H1 (cell line): ENCODE measurements at regions not wholly inside any gene's neighbourhood (a gene's known extent, or its start where the extent isn't known, plus 50 kb on each side); places are given as distances from the start of the nearest gene placed in this dataset.
"Not testable (repeated sequence)": the region's sequence is repeated elsewhere in the genome, so short reads cannot be mapped to it uniquely, and the experiment has no call there.

Experiments
- CTCF ChIA-PET: fragments of 300-600 bp; sonication (Branson Sonifier 250); formaldehyde crosslinking; loops from one replicate; lab custom pipeline; 2021; ENCODE audit not compliant: partially characterized antibody; lab: Charles Lee
- POLR2A ChIA-PET: fragments of 300-600 bp; sonication (Branson Sonifier 250); formaldehyde crosslinking; loops from one replicate; lab custom pipeline; 2021; ENCODE audit warnings: inconsistent platforms; ENCODE audit not compliant: partially characterized antibody; lab: Charles Lee
- DNase-seq, 2 experiments: peaks; one replicate each; pipeline versions ENCODE4 v3.0.0 to v3.0.0-alpha.2; 2010 to 2022; ENCODE audit warnings: low spot score in 2 of 2, low read depth in 1 of 2, mixed read lengths in 1 of 2
- FAIRE-seq: peaks from 2 replicates; lab custom pipeline; 2011; peaks lifted over from hg19 to GRCh38; lab: Jason Lieb, UNC
- H2AFZ ChIP-seq: 2 replicates; pipeline ENCODE4 v1.8.1; 2012; ENCODE audit warnings: low read length, inconsistent platforms
- H2AK5ac ChIP-seq: 2 replicates; pipeline ENCODE4 v1.6.1; 2013; ENCODE audit warnings: low read depth, low read length
- H2BK120ac ChIP-seq: replicated peaks from 2 replicates; pipeline ENCODE3; 2013; ENCODE audit warnings: low read depth, low read length, inconsistent platforms
- H2BK12ac ChIP-seq: 2 replicates; pipeline ENCODE4 v1.6.1; 2013; ENCODE audit warnings: low read depth, low read length
- H2BK15ac ChIP-seq: 2 replicates; pipeline ENCODE4 v1.6.1; 2013; ENCODE audit warnings: low read length
- H2BK20ac ChIP-seq: 2 replicates; pipeline ENCODE4 v1.6.1; 2013; ENCODE audit warnings: low read length
- H2BK5ac ChIP-seq: 2 replicates; pipeline ENCODE4 v1.6.1; 2013; ENCODE audit warnings: low read depth, low read length
- H3K14ac ChIP-seq: 2 replicates; pipeline ENCODE4 v1.6.1; 2013; ENCODE audit warnings: inconsistent platforms; ENCODE audit not compliant: insufficient read length
- H3K18ac ChIP-seq: 2 replicates; pipeline ENCODE4 v1.6.1; 2013; ENCODE audit warnings: low read length; ENCODE audit errors: extremely low read depth
- H3K23ac ChIP-seq: 2 replicates; pipeline ENCODE4 v1.6.1; 2013; ENCODE audit warnings: inconsistent platforms; ENCODE audit not compliant: insufficient read length
- H3K23me2 ChIP-seq: 2 replicates; pipeline ENCODE4 v1.6.1; 2013; ENCODE audit warnings: low read depth, low read length
- H3K27ac ChIP-seq: 2 replicates; pipeline ENCODE4 v1.6.1; 2011; ENCODE audit warnings: low read depth, low read length, inconsistent platforms
- H3K27me3 ChIP-seq, 4 experiments: replicated peaks in 1 of 4; 1 replicate in 1 of 4; 2 replicates in 3 of 4; pipeline versions ENCODE4 v1.6.1 to v1.8.1; 2011 to 2013; ENCODE audit warnings: low read length in 3 of 4, mild to moderate bottlenecking in 3 of 4, inconsistent platforms in 2 of 4, mixed read lengths in 2 of 4, moderate library complexity in 1 of 4; ENCODE audit not compliant: control insufficient read depth in 3 of 4, insufficient read depth in 3 of 4; ENCODE audit errors: extremely low read depth in 1 of 4
- H3K36me3 ChIP-seq, 4 experiments: 2 replicates each; pipeline versions ENCODE4 v1.6.1 to v1.8.1; 2011 to 2013; ENCODE audit warnings: mild to moderate bottlenecking in 4 of 4, low read length in 3 of 4, moderate library complexity in 2 of 4, control low read depth in 1 of 4, inconsistent platforms in 1 of 4; ENCODE audit not compliant: insufficient read depth in 4 of 4, control insufficient read depth in 2 of 4
- H3K4ac ChIP-seq: replicated peaks from 2 replicates; pipeline ENCODE3; 2013; ENCODE audit warnings: low read length, low read depth, mixed read lengths, inconsistent platforms; ENCODE audit not compliant: insufficient read length
- H3K4me1 ChIP-seq, 4 experiments: replicated peaks in 1 of 4; 1 replicate in 1 of 4; 2 replicates in 3 of 4; pipeline versions ENCODE4 v1.6.1 to v1.8.1; 2011 to 2013; ENCODE audit warnings: low read length in 3 of 4, inconsistent platforms in 2 of 4, mixed read lengths in 1 of 4; ENCODE audit not compliant: insufficient read depth in 4 of 4, control insufficient read depth in 3 of 4
- H3K4me2 ChIP-seq, 2 experiments: 2 replicates each; pipeline versions ENCODE4 v1.6.1 to v1.8.1; 2011 to 2013; ENCODE audit warnings: low read depth in 2 of 2, low read length in 2 of 2, control low read depth in 1 of 2, inconsistent platforms in 1 of 2, mild to moderate bottlenecking in 1 of 2; ENCODE audit not compliant: insufficient read depth in 1 of 2
- H3K4me3 ChIP-seq, 4 experiments: fragments of 200-600, 300-600 bp in 1 of 4; sonication (generic), shearing (Covaris generic), sonication (Bioruptor Twin) in 1 of 4; 2 replicates each; pipeline versions ENCODE4 v1.5.1 to v1.8.1; 2011 to 2016; ENCODE audit warnings: low read length in 4 of 4, low read depth in 3 of 4, control low read depth in 2 of 4, inconsistent platforms in 2 of 4, mild to moderate bottlenecking in 2 of 4, mixed read lengths in 1 of 4, moderate library complexity in 1 of 4; ENCODE audit not compliant: insufficient read depth in 2 of 4; ENCODE audit errors: extremely low read depth in 1 of 4
- H3K56ac ChIP-seq: replicated peaks from 2 replicates; pipeline ENCODE3; 2013; ENCODE audit warnings: low read depth, mild to moderate bottlenecking, mixed read lengths, low read length, inconsistent platforms; ENCODE audit not compliant: insufficient read length
- H3K79me1 ChIP-seq: 2 replicates; pipeline ENCODE4 v1.6.1; 2013; ENCODE audit warnings: low read depth, low read length, control low read depth
- H3K79me2 ChIP-seq, 2 experiments: 2 replicates each; pipeline versions ENCODE4 v1.6.1 to v1.8.1; 2012 to 2013; ENCODE audit warnings: low read length in 2 of 2, mild to moderate bottlenecking in 2 of 2, inconsistent platforms in 1 of 2; ENCODE audit not compliant: insufficient read depth in 2 of 2, control insufficient read depth in 1 of 2
- H3K9ac ChIP-seq, 4 experiments: replicated peaks in 1 of 4; 1 replicate in 1 of 4; 2 replicates in 3 of 4; pipeline versions ENCODE4 v1.6.1 to v1.8.1; 2011 to 2013; ENCODE audit warnings: low read depth in 3 of 4, low read length in 3 of 4, control low read depth in 2 of 4, mild to moderate bottlenecking in 2 of 4, moderate library complexity in 2 of 4, inconsistent platforms in 1 of 4; ENCODE audit errors: extremely low read depth in 1 of 4
- H3K9me3 ChIP-seq, 2 experiments: 2 replicates each; pipeline versions ENCODE4 v1.6.1 to v1.8.1; 2012 to 2013; ENCODE audit warnings: mild to moderate bottlenecking in 2 of 2, moderate library complexity in 2 of 2, control low read depth in 1 of 2, inconsistent platforms in 1 of 2, low read depth in 1 of 2, low read length in 1 of 2, mixed read lengths in 1 of 2; ENCODE audit not compliant: insufficient read depth in 2 of 2
- H4K20me1 ChIP-seq, 2 experiments: replicated peaks in 1 of 2; 2 replicates each; pipeline versions ENCODE3 to v1.8.1; 2011 to 2013; ENCODE audit warnings: inconsistent platforms in 2 of 2, low read length in 2 of 2, mild to moderate bottlenecking in 1 of 2; ENCODE audit not compliant: insufficient read depth in 2 of 2, control insufficient read depth in 1 of 2
- H4K5ac ChIP-seq: 2 replicates; pipeline ENCODE4 v1.6.1; 2013; ENCODE audit warnings: low read length, low read depth, mixed read lengths, inconsistent platforms; ENCODE audit not compliant: insufficient read length
- H4K8ac ChIP-seq: 2 replicates; pipeline ENCODE4 v1.8.0; 2013; ENCODE audit warnings: mild to moderate bottlenecking, moderate library complexity, low read length, inconsistent platforms; ENCODE audit not compliant: insufficient read depth; ENCODE audit errors: extremely low read depth
- H4K91ac ChIP-seq: replicated peaks from 2 replicates; pipeline ENCODE3; 2013; ENCODE audit warnings: low read length, mixed read lengths, inconsistent platforms; ENCODE audit not compliant: insufficient read length
- CTCF ChIP-seq, 3 experiments: IDR thresholded peaks; 1 replicate in 2 of 3; 2 replicates in 1 of 3; pipeline versions ENCODE4 v1.5.1 to v1.6.1; 2011; ENCODE audit warnings: low read length in 3 of 3, mild to moderate bottlenecking in 3 of 3, inconsistent platforms in 2 of 3, low read depth in 1 of 3, moderate library complexity in 1 of 3; ENCODE audit not compliant: insufficient read depth in 1 of 3; ENCODE audit errors: control extremely low read depth in 1 of 3
- WGBS, 2 experiments: shearing (Covaris generic) in 1 of 2; methylation state at CpG; one replicate each; pipeline versions ENCODE4 v1.1.6 to v1.1.7; 2013 to 2015; ENCODE audit warnings: low lambda C conversion rate in 2 of 2, mixed read lengths in 2 of 2, inconsistent platforms in 1 of 2, low coverage in 1 of 2, missing lambda C conversion rate in 1 of 2; ENCODE audit not compliant: insufficient replicate concordance in 2 of 2, insufficient coverage in 1 of 2, insufficient read length in 1 of 2; ENCODE audit errors: extremely low coverage in 1 of 2, missing lambda C conversion rate in 1 of 2; 5-methylcytosine and 5-hydroxymethylcytosine counted together

DNA sequence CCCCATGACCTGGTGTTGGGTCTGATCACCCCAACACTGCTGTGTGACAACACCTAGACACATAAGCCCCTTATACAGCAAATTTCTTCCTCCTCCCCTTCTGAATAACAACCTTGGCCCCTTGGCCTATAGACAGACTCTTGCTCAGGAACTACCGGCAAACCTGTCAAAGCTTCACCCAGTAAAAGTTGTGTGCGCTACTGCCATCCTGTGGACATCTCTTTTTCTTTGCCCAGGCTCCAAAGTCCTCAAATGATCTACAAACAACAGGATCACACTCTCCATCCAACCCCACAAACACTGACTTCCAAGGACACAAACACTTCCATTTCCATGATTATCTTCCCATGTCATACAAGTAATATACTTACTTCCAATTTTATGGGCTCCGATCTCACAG lies 1265.8 kb downstream of the RPIA start:
- H3K4ac ChIP-seq, H3K27ac ChIP-seq, H3K4me1 ChIP-seq, H3K9me3 ChIP-seq, DNase-seq, CTCF ChIA-PET, H2BK15ac ChIP-seq, H4K8ac ChIP-seq, H3K27me3 ChIP-seq, H3K4me2 ChIP-seq, H2BK20ac ChIP-seq, H3K79me2 ChIP-seq, FAIRE-seq, H2BK12ac ChIP-seq, H4K91ac ChIP-seq, H3K18ac ChIP-seq, H3K14ac ChIP-seq, POLR2A ChIA-PET, H4K5ac ChIP-seq, H3K23ac ChIP-seq: not testable (repeated sequence)
- 84% methylated on average over 3 of the region's 3 CpGs; no CpG with 5 or more reads in 1 of the 2 experiments for WGBS, 2 experiments
- peak in 1 of 3 experiments; percentile 2; a peak in 1 of 4 replicates for TF ChIP-seq CTCF (IDR thresholded peaks at IDR 0.05; ENCODE audit: control extremely low read depth in 1 of 3, insufficient read depth in 1 of 3, low read depth in 1 of 3, low read length in 3 of 3)
- TF ChIP-seq, all 59 proteins: peak for 1; not testable (repeated sequence) for 58
- not testable (repeated sequence) for H3K36me3 ChIP-seq, H3K56ac ChIP-seq, H4K20me1 ChIP-seq, H2BK120ac ChIP-seq, H2AFZ ChIP-seq, H2AK5ac ChIP-seq, H3K23me2 ChIP-seq, H3K79me1 ChIP-seq, H3K9ac ChIP-seq, H3K4me3 ChIP-seq, H2BK5ac ChIP-seq
